ENCODE measurements at regions not wholly inside any gene's neighbourhood (a gene's known extent, or its start where the extent isn't known, plus 50 kb on each side); places are given as distances from the start of the nearest gene placed in this dataset.

GRCh38 chr5:173473288-173473687 lies 143.2 kb downstream of the BOD1 start:
- TF ChIP-seq CTCF (IDR thresholded peaks at IDR 0.05; ENCODE audit: unreplicated experiment) = no peak
- Mint-ChIP-seq H3K27me3 (ENCODE audit: unreplicated experiment) (peaks cover 1% of the 10 kb centered on the region), H3K4me1 (ENCODE audit: unreplicated experiment) (peaks cover 2% of the 10 kb centered on the region), H3K36me3 (ENCODE audit: low read depth, unreplicated experiment) (no peaks in the 10 kb centered on the region), H3K4me3 (ENCODE audit: unreplicated experiment) (no peak overlapping the region), H3K9me3 (ENCODE audit: unreplicated experiment) (no peaks in the 10 kb centered on the region), H3K27ac (ENCODE audit: unreplicated experiment) (no peak overlapping the region)
- no peak for DNase-seq (ENCODE audit: low spot score)

- no peak overlapping the region for H3K4me3 Mint-ChIP-seq (ENCODE audit: unreplicated experiment)
These were observed 143.6 kb downstream of the BOD1 start for GRCh38 chr5:173472784-173473278.

GRCh38 chr5:173472164-173472563 lies 143.9 kb upstream of the STC2 start:
- DNase-seq (ENCODE audit: low spot score) = no peak
- TF ChIP-seq CTCF (IDR thresholded peaks at IDR 0.05; ENCODE audit: unreplicated experiment) = no peak
- Mint-ChIP-seq H3K36me3 (ENCODE audit: low read depth, unreplicated experiment) (no peaks in the 10 kb centered on the region), H3K4me1 (ENCODE audit: unreplicated experiment) (peaks cover 2% of the 10 kb centered on the region), H3K9me3 (ENCODE audit: unreplicated experiment) (no peaks in the 10 kb centered on the region), H3K27me3 (ENCODE audit: unreplicated experiment) (peaks cover 3% of the 10 kb centered on the region), H3K4me3 (ENCODE audit: unreplicated experiment) (no peak overlapping the region), H3K27ac (ENCODE audit: unreplicated experiment) (no peak overlapping the region)

More at GRCh38 chr5:173472784-173473278, 143.6 kb downstream of the BOD1 start:
- no peaks in the 10 kb centered on the region for H3K9me3 Mint-ChIP-seq (ENCODE audit: unreplicated experiment)
- peaks cover 1% of the 10 kb centered on the region for H3K27me3 Mint-ChIP-seq (ENCODE audit: unreplicated experiment)
- TF ChIP-seq CTCF (IDR thresholded peaks at IDR 0.05; ENCODE audit: unreplicated experiment) = no peak
- H3K4me1 Mint-ChIP-seq (ENCODE audit: unreplicated experiment) = peaks cover 2% of the 10 kb centered on the region
- no peak for DNase-seq (ENCODE audit: low spot score)
- no peak overlapping the region for H3K27ac Mint-ChIP-seq (ENCODE audit: unreplicated experiment)
- H3K36me3 Mint-ChIP-seq (ENCODE audit: low read depth, unreplicated experiment) = no peaks in the 10 kb centered on the region

GRCh38 chr5:173468821-173469251 lies 140.6 kb upstream of the STC2 start:
- Mint-ChIP-seq H3K27ac (ENCODE audit: unreplicated experiment) (no peak overlapping the region), H3K4me1 (ENCODE audit: unreplicated experiment) (no peaks in the 10 kb centered on the region), H3K27me3 (ENCODE audit: unreplicated experiment) (peaks cover 3% of the 10 kb centered on the region), H3K9me3 (ENCODE audit: unreplicated experiment) (no peaks in the 10 kb centered on the region), H3K36me3 (ENCODE audit: low read depth, unreplicated experiment) (no peaks in the 10 kb centered on the region), H3K4me3 (ENCODE audit: unreplicated experiment) (no peak overlapping the region)
- TF ChIP-seq CTCF (IDR thresholded peaks at IDR 0.05; ENCODE audit: unreplicated experiment) = no peak
- no peak for DNase-seq (ENCODE audit: low spot score)

GRCh38 chr5:173466227-173466626 lies 138.0 kb upstream of the STC2 start:
- Mint-ChIP-seq H3K27me3 (ENCODE audit: unreplicated experiment) (peaks cover 3% of the 10 kb centered on the region), H3K4me3 (ENCODE audit: unreplicated experiment) (no peak overlapping the region), H3K27ac (ENCODE audit: unreplicated experiment) (no peak overlapping the region), H3K4me1 (ENCODE audit: unreplicated experiment) (no peaks in the 10 kb centered on the region), H3K36me3 (ENCODE audit: low read depth, unreplicated experiment) (no peaks in the 10 kb centered on the region), H3K9me3 (ENCODE audit: unreplicated experiment) (no peaks in the 10 kb centered on the region)
- no peak for TF ChIP-seq CTCF (IDR thresholded peaks at IDR 0.05; ENCODE audit: unreplicated experiment)
- no peak for DNase-seq (ENCODE audit: low spot score)

All from endothelial cell (in vitro differentiated cells).